Rectal smooth muscle tissue (tissue), 1 donor: ENCODE measurements at regions not wholly inside any gene's neighbourhood (a gene's known extent, or its start where the extent isn't known, plus 50 kb on each side); places are given as distances from the start of the nearest gene placed in this dataset.

Experiments used
- H3K27ac ChIP-seq: one replicate; pipeline ENCODE4 v1.7.0; 2013; ENCODE audit warnings: low read depth, low read length, inconsistent platforms
- H3K27me3 ChIP-seq: one replicate; pipeline ENCODE4 v1.7.0; 2013; ENCODE audit warnings: low read length; ENCODE audit not compliant: control insufficient read depth, insufficient read depth
- H3K36me3 ChIP-seq: one replicate; pipeline ENCODE4 v1.7.0; 2013; ENCODE audit warnings: low read length; ENCODE audit not compliant: control insufficient read depth, insufficient read depth
- H3K4me1 ChIP-seq: one replicate; pipeline ENCODE4 v1.7.0; 2013; ENCODE audit warnings: low read length; ENCODE audit not compliant: control insufficient read depth, insufficient read depth
- H3K4me3 ChIP-seq: one replicate; pipeline ENCODE4 v1.7.0; 2013; ENCODE audit warnings: low read length
- H3K9ac ChIP-seq: one replicate; pipeline ENCODE4 v1.7.0; 2013; ENCODE audit warnings: low read length

GRCh38 chr5:82376307-82376706 lies 98.2 kb upstream of the RPS23 start:
- H3K36me3 ChIP-seq, result no peaks in the 10 kb centered on the region
- H3K27ac ChIP-seq, result no peak overlapping the region
- no peaks in the 10 kb centered on the region for H3K4me1 ChIP-seq
- no peak overlapping the region for H3K9ac ChIP-seq
- no peaks in the 10 kb centered on the region for H3K27me3 ChIP-seq
- H3K4me3 ChIP-seq, result no peak overlapping the region

- H3K27me3 ChIP-seq, result no peaks in the 10 kb centered on the region
- H3K4me1 ChIP-seq, result no peaks in the 10 kb centered on the region
- H3K36me3 ChIP-seq, result no peaks in the 10 kb centered on the region
- no peak overlapping the region for H3K4me3 ChIP-seq
- H3K27ac ChIP-seq, result no peak overlapping the region
- no peak overlapping the region for H3K9ac ChIP-seq
Measured at GRCh38 chr5:82375488-82376244, 97.5 kb upstream of the RPS23 start.

- Histone ChIP-seq H3K9ac (no peak overlapping the region), H3K4me1 (no peaks in the 10 kb centered on the region), H3K27me3 (no peaks in the 10 kb centered on the region), H3K27ac (no peak overlapping the region), H3K4me3 (no peak overlapping the region), H3K36me3 (no peaks in the 10 kb centered on the region)
Measured at GRCh38 chr5:82374637-82375036, 96.5 kb upstream of the RPS23 start.

GRCh38 chr5:82367930-82368329 lies 89.8 kb upstream of the RPS23 start:
- Histone ChIP-seq H3K4me3 (no peak overlapping the region), H3K36me3 (no peaks in the 10 kb centered on the region), H3K27ac (no peak overlapping the region), H3K4me1 (no peaks in the 10 kb centered on the region), H3K27me3 (no peaks in the 10 kb centered on the region), H3K9ac (no peak overlapping the region)

GRCh38 chr5:82365744-82366228 lies 87.6 kb upstream of the RPS23 start:
- no peaks in the 10 kb centered on the region for H3K27me3 ChIP-seq
- H3K4me1 ChIP-seq, result no peaks in the 10 kb centered on the region
- no peaks in the 10 kb centered on the region for H3K36me3 ChIP-seq
- H3K4me3 ChIP-seq, result no peak overlapping the region
- H3K27ac ChIP-seq, result no peak overlapping the region
- no peak overlapping the region for H3K9ac ChIP-seq

GRCh38 chr5:82365026-82365425 lies 86.9 kb upstream of the RPS23 start:
- Histone ChIP-seq H3K27ac (no peak overlapping the region), H3K36me3 (no peaks in the 10 kb centered on the region), H3K4me1 (no peaks in the 10 kb centered on the region), H3K9ac (no peak overlapping the region), H3K27me3 (no peaks in the 10 kb centered on the region), H3K4me3 (no peak overlapping the region)

GRCh38 chr5:82364497-82364896 lies 86.3 kb upstream of the RPS23 start:
- H3K27me3 ChIP-seq, result no peaks in the 10 kb centered on the region
- H3K9ac ChIP-seq, result no peak overlapping the region
- H3K4me1 ChIP-seq, result no peaks in the 10 kb centered on the region
- H3K4me3 ChIP-seq, result no peak overlapping the region
- H3K36me3 ChIP-seq, result no peaks in the 10 kb centered on the region
- no peak overlapping the region for H3K27ac ChIP-seq

- Histone ChIP-seq H3K4me1 (no peaks in the 10 kb centered on the region), H3K27ac (no peak overlapping the region), H3K36me3 (no peaks in the 10 kb centered on the region), H3K4me3 (no peak overlapping the region), H3K9ac (no peak overlapping the region), H3K27me3 (no peaks in the 10 kb centered on the region)
Measured at GRCh38 chr5:82363524-82363923, 85.4 kb upstream of the RPS23 start.

GRCh38 chr5:82362636-82363035 lies 84.5 kb upstream of the RPS23 start:
- no peaks in the 10 kb centered on the region for H3K4me1 ChIP-seq
- H3K27ac ChIP-seq, result no peak overlapping the region
- no peaks in the 10 kb centered on the region for H3K27me3 ChIP-seq
- H3K9ac ChIP-seq, result no peak overlapping the region
- no peaks in the 10 kb centered on the region for H3K36me3 ChIP-seq
- no peak overlapping the region for H3K4me3 ChIP-seq

GRCh38 chr5:82360022-82360421 lies 81.9 kb upstream of the RPS23 start:
- Histone ChIP-seq H3K36me3 (no peaks in the 10 kb centered on the region), H3K9ac (no peak overlapping the region), H3K4me1 (no peaks in the 10 kb centered on the region), H3K27ac (no peak overlapping the region), H3K4me3 (no peak overlapping the region), H3K27me3 (no peaks in the 10 kb centered on the region)

GRCh38 chr5:82359272-82359671 lies 81.1 kb upstream of the RPS23 start:
- Histone ChIP-seq H3K27me3 (no peaks in the 10 kb centered on the region), H3K9ac (no peak overlapping the region), H3K27ac (no peak overlapping the region), H3K4me1 (no peaks in the 10 kb centered on the region), H3K36me3 (no peaks in the 10 kb centered on the region), H3K4me3 (no peak overlapping the region)

- Histone ChIP-seq H3K36me3 (no peaks in the 10 kb centered on the region), H3K27ac (no peak overlapping the region), H3K9ac (no peak overlapping the region), H3K27me3 (no peaks in the 10 kb centered on the region), H3K4me3 (no peak overlapping the region), H3K4me1 (no peaks in the 10 kb centered on the region)
Measured at GRCh38 chr5:82358457-82358856, 80.3 kb upstream of the RPS23 start.
